GM19043 (cell line): ENCODE measurements at regions not wholly inside any gene's neighbourhood (a gene's known extent, or its start where the extent isn't known, plus 50 kb on each side); places are given as distances from the start of the nearest gene placed in this dataset.

Experiments
- ATAC-seq: cut with Tn5 transposase; IDR thresholded peaks from one replicate; pipeline ENCODE4 v1.9.1; 2021; ENCODE audit warnings: low read depth; ENCODE audit not compliant: unreplicated experiment

DNA sequence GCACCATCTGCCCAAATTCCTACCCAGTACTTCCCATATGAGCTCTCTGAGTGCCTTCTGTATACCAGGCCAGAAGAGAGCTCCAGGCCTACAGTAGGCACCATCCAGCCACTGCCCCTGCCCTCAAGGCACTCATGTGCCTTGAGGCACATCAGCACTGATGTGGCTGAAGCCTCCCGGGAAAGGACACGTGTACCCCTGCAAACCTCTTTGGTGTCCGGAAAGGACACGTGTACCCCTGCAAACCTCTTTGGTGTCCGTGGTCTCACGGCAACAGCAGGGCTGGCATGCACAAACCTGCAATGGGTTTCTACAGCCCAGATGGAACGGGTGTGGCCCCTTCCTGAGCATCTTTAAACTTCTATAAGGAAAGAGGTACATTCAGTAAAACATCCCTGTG lies 209.4 kb upstream of the IGF1R start:
- no peak for ATAC-seq

GRCh38 chr15:98439523-98439942 lies 208.8 kb upstream of the IGF1R start:
- ATAC-seq: no peak

GRCh38 chr15:98440917-98441316 lies 207.4 kb upstream of the IGF1R start:
- no peak for ATAC-seq

DNA sequence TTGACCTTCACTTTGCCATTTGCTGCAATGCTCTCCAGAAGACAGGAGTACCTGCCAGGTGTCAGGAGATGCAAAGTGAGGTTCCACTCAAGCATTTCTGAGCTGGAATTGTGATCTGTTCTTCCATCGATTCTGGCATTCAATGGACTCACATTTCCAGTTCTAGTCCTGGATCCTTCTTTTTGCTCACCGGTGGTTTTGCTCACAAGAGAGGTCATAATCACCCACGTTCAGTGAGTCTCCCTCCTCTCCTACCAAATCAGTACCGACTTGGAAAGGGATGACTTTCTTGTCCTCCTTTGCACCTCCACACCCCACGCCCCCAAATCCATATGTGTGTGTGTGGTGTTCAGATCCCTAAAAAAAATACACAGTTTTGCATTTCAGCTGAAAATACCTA lies 206.7 kb upstream of the IGF1R start:
- ATAC-seq: no peak

- ATAC-seq: peak; percentile 58
Observed at GRCh38 chr15:98442379-98442833, 205.9 kb upstream of the IGF1R start.

DNA sequence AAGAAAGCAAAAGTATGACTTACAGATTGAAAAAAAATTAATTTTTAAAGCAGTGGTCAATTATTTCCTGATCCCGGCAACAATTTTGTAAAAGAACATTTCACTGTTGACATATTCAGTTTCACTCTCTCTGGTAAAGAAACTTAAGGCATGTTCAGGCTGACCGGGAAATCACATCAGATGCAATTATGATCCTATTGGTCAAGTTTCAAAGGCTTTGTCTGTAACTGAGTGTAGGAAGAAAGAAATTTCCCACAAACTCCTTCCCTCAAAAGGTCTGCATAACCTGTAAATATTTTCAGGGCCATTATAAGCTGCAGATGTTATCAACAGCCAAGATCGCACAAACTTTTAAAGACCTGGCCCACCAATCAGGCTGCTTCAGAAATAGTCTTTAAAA lies 205.4 kb upstream of the IGF1R start:
- no peak for ATAC-seq

DNA sequence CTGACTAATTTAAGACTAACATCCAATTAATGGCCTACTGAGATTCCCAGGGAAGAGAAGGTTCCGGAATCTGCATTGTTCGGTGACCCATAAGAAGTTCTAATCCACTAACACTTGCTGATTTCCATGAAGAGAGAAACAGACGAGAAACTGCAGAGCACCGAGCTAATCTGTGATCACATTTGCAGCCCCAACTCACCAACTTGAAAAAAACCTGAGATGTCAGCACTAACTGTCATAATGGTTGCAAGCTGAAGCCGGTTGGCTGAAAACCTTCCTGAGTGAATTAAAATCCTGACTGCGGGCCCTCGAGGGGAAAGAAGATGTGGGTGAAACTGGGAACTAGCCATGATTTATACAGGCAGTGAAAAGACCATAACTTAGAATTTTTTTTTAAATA lies 204.8 kb upstream of the IGF1R start:
- no peak for ATAC-seq

DNA sequence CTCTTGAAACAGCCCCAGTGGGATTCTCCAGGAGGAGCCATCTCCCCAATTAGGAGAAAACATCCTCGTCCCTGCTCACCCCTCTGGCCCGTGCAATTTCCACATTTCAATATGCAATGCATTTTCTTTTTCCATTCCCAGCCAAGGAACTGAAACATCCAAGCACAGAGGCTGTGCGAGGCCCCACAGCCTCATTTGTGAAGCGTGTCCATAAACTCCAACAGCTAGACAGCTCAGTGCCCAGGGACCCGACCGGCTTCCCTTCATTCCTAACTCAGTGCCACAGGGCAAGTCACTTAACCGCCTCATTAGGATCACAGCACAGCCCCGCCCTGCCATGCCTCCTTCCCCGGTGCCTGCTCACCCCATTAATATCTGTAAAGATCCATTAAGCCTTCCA lies 204.2 kb upstream of the IGF1R start:
- no peak for ATAC-seq

DNA sequence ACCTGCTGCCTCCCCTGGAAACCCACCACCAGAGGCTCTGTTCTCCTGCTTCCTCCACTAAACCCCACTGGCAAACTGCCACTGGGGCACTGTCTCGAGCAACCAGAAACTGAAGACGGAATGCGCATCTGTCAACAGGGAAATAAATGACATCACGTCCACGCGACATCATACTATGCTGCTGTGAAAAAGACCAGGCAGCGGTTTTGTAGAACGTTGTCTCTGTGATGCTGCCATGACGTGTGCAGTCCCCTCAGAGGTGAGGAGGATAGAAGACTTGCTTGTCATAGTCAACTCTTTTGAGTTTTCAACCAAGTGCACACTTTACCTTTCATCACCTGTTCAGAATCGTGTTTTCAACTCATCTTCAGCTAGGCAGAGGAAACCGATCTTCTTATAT lies 203.0 kb upstream of the IGF1R start:
- no peak for ATAC-seq

DNA sequence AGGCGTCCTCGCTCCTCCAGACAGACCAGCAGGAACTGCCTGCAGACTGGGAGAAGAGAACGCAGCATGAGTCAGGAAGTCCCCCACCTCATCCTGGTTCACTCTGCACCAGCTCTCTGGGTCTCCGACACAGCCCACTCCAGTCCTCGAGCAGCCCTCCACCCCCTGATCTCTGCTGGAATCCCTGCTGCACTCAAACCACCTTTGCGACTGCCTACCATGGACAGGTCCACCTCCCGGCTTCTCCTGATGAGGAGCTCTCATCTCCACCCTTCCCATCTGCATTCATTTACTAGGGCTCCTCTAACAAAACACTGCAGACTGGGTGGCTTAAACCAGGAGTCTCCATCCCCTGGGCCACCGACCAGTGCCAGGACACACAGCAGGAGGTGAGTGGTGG lies 202.3 kb upstream of the IGF1R start:
- no peak for ATAC-seq

- no peak for ATAC-seq
Observed at GRCh38 chr15:98447069-98447468, 201.3 kb upstream of the IGF1R start.

- ATAC-seq: no peak
Observed at GRCh38 chr15:98451236-98451635, 197.1 kb upstream of the IGF1R start.

DNA sequence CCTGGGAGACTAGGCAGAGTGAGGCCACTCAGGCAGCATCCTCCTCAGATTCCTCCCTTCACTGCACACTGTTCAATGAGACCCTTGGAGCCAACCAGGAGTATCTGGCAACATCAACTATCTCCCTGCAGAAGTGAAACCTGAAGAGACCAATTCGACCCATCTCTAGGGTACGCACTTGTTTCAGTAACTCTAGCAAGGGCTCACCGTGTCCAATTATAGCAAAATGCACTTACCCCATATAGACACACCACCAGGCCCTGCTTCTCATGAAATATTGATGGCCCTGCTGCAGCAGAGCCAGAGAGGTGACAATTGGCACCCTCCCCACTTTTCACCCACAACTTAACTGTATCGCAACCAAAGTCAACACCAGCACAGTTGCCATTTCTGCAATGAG lies 196.1 kb upstream of the IGF1R start:
- no peak for ATAC-seq

DNA sequence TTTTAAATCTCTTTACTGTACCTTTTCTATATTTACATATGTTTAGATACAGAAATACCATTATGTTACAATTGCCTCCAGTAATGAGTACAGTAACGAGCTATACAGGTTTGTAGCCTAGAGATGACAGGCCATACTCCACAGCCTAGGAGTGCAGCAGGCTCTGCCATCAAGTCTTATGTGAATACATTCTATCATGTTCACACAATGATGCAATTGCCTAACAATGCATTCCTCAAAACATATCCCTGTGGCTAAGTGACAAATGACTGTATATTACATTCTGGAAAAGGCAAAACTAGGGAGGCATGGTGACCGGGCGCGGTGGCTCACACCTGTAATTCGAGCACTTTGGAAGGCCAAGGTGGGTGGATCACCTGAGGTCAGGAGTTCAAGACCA lies 192.4 kb upstream of the IGF1R start:
- ATAC-seq: no peak

GRCh38 chr15:98476559-98476958 lies 171.8 kb upstream of the IGF1R start:
- ATAC-seq: no peak

DNA sequence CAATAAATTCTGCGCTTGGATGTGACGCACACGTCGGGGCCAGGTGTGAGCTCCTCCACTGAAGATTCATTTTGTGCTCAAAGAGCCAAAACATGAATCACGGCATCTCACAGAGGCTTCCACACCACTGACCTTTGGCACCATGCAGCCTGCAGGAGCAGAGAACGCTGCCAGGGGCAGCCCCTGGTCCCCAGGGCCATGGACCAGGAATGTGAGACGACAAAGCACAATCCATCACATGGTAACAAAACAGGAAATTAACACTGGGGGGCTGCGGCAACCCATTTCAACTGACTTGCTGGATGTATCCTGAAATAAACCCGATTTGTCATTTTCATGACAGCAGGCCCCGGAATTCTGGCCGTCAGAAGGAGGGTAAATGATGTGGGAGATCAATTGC lies 167.5 kb upstream of the IGF1R start:
- ATAC-seq: no peak

DNA sequence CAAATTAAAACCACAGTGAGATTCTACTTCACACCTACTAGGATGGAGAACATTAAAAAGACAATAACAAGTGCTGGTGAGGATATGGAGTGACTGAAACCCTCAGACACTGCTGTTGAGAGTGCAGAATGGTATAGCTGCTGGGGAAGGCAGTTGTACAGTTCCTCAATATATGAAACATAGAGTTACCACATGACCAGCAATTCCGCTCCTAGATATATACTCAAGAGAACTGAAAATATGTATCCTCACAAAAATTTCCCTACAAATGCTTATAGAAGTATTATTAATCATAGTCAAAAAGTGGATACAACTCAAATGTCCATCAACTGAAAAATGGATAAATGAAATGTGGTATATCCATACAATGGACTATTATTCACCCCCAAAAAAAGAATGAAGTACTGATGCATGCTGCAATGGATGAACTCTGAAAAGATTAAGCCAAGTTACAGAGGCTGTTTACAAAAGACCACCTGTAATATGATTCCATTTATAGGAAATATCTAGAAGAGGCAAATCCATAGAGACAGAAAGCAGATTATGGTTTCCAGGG lies 164.7 kb upstream of the IGF1R start:
- no peak for ATAC-seq

DNA sequence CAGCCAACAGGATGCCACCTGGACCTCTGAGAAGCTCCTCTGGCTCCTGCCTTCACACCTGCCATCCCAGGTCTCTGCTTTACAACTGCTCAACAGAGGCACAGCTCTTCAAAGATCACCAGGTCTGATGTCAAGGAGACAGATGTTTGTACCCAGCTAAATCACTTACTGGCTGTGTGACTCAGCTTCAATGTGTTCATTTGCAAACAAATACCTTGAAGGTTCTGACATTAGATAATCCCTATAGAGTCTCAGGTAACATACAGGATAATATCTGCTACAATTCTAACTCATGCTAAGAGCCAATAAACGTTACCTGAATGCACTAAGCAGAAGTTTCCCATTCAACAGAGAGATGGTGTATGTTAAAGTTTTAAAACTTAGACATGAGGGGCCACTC lies 163.4 kb upstream of the IGF1R start:
- ATAC-seq: no peak

DNA sequence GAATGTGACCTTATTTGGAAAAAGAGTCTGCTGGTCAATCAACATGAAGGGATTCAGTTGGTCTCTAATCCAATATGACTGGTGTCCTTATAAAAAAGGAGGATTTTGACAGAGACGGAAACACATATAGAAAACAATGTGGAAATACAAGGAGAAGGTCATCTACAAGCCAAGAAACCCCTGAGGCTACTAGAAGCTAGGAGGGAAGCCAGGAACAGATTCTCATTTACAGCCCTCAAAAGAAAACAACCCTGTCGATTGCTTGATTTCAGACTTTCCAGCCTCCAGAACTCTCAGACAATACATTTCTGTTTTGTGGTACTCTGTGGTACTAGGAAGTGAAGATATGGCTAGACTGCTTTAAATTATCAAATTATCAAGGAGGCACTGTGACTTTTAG lies 162.9 kb upstream of the IGF1R start:
- ATAC-seq: no peak

DNA sequence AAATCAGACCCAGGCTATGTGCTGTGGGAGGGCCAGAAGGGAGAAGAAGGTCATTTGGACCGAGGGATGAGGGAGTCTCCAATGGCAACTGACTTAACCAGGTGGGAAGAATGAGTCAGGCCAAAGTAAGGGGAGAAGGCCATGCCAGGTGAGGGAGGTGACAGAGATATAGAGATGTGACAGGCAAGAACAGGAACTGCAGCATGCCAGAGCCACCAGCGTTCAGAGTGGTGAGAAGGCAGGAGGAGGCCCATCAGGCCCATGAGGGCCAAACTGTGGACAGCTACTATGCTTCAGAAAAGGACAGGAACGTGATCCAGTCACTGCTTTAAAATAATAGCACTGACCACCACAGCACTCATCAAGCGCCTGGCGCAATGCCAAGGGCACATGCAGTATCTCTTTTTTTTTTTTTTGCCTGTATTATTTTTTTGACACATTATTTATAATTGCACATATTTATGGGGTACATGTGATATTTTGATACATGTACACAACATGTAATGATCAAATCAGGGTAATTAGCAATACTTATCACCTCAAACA lies 154.3 kb upstream of the IGF1R start:
- ATAC-seq: no peak

- ATAC-seq: no peak
Observed at GRCh38 chr15:98501192-98501591, 147.1 kb upstream of the IGF1R start.

- ATAC-seq: no peak
Observed at GRCh38 chr15:98501632-98502031, 146.7 kb upstream of the IGF1R start.

- no peak for ATAC-seq
Observed at GRCh38 chr15:98503970-98504369, 144.4 kb upstream of the IGF1R start.
